ENCODE measurements at regions not wholly inside any gene's neighbourhood (a gene's known extent, or its start where the extent isn't known, plus 50 kb on each side); places are given as distances from the start of the nearest gene placed in this dataset.
"Not testable (repeated sequence)": the region's sequence is repeated elsewhere in the genome, so short reads cannot be mapped to it uniquely, and the experiment has no call there.

DNA sequence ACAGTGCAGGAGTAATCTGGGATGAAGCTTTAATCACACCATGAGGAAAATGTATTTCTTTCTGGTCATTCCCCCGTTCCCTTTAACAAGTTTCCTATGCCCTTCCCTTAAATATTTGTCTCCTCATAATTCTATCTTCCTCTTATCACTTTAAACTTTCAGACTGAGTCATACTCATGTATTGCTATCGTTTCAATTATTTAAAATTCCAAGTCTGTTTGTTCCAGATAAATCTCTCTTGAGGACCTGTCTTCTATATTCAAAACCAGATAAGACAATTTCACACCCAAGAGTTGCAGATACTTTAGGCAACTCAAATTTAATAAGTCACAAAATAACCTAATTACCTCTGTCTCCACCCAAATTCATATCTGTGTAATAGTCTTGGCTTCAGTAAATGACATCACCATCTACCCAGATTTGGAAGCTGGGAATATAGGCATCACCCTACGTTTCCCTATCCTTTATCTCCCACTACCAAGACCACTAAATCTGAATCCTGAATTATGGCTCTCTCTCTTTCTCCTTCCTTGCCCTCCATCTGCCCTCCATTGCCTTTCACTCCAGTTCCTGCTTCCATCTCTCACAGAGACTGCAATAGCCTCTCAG lies 220.1 kb downstream of the PYDC2 start:
- no peak for TF ChIP-seq CTCF (IDR thresholded peaks at IDR 0.05; ENCODE audit: low read depth, low read length)
- no peaks in the 10 kb centered on the region for H3K9me3 ChIP-seq (ENCODE audit: low read depth)
- no peaks in the 10 kb centered on the region for H3K4me1 ChIP-seq (ENCODE audit: low read depth)
- no peak overlapping the region for H3K27ac ChIP-seq
- DNase-seq (ENCODE audit: low read depth in 1 of 2, low spot score in 1 of 2): no peak
- no peak overlapping the region for H3K4me3 ChIP-seq
- no peaks in the 10 kb centered on the region for H3K27me3 ChIP-seq
- no peaks in the 10 kb centered on the region for H3K36me3 ChIP-seq

DNA sequence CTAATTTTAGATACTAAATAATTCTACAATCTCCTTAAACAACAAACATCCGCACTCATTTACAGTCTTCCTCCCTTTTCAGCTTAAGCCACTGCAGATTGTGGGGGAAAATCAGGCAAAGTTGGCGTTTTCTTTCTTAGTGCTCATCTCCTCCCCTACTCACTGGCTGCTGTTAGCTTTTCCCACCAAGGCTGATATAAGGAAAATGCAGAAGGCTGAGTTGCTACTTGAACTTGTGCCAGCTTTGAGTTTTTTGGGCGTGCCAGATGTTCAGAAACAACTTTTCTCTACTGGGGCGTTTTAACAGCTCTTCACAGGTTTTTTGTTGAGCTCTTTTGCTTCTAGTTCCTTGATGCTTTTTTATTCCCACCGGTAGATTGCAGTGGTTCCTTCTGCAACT lies 222.0 kb downstream of the PYDC2 start:
- DNase-seq (ENCODE audit: low read depth in 1 of 2, low spot score in 1 of 2): no peak
- H3K4me3 ChIP-seq: no peak overlapping the region
- no peak for TF ChIP-seq CTCF (IDR thresholded peaks at IDR 0.05; ENCODE audit: low read depth, low read length)
- H3K9me3 ChIP-seq (ENCODE audit: low read depth): no peaks in the 10 kb centered on the region
- H3K27me3 ChIP-seq: no peaks in the 10 kb centered on the region
- no peaks in the 10 kb centered on the region for H3K36me3 ChIP-seq
- H3K4me1 ChIP-seq (ENCODE audit: low read depth): peaks cover 8% of the 10 kb centered on the region
- H3K27ac ChIP-seq: no peak overlapping the region

- Histone ChIP-seq H3K27ac (peak overlapping the region; percentile 63), H3K4me1 (ENCODE audit: low read depth) (peaks cover 8% of the 10 kb centered on the region), H3K36me3 (no peaks in the 10 kb centered on the region), H3K9me3 (ENCODE audit: low read depth) (no peaks in the 10 kb centered on the region), H3K27me3 (no peaks in the 10 kb centered on the region), H3K4me3 (no peak overlapping the region)
- TF ChIP-seq CTCF (IDR thresholded peaks at IDR 0.05; ENCODE audit: low read depth, low read length): no peak
- peak in 1 of 2 donors; percentile 58 for DNase-seq (ENCODE audit: low read depth in 1 of 2, low spot score in 1 of 2)
Measured at GRCh38 chr3:191686626-191687025, 225.7 kb downstream of the PYDC2 start.

DNA sequence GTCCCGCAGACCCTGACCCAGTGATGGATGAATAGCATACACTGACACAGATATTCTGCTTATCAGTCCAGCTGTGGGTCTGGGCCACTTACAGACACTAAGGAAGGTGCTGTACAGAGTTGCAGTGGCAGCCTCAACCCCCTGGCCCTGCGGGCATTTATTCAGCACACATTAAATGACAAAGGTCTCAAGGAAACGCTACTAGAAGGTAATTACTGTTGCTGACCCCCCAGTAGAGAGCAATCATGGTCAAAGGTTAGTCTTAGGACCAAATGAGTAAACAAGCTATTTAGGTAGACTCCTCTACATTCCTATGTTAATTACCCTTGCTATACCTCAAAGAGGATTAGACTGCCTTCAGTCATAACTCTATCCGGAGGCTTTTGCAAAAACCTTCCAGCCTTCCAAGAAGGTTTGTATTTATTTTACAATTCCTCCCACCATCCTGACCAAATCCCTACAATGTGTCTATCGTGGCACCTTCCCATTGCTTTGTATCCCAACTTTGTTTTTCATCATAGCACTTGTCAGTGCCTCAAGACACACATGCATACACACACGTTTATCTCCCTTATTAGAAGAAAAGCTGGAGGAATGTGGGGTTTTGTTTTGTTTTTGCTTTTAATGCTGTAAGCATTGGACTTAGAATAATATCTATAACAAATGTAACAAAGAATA lies 227.9 kb downstream of the PYDC2 start:
- no peak for TF ChIP-seq CTCF (IDR thresholded peaks at IDR 0.05; ENCODE audit: low read depth, low read length)
- Histone ChIP-seq H3K4me1 (ENCODE audit: low read depth) (peaks cover 8% of the 10 kb centered on the region), H3K36me3 (no peaks in the 10 kb centered on the region), H3K27ac (no peak overlapping the region), H3K4me3 (no peak overlapping the region), H3K27me3 (no peaks in the 10 kb centered on the region), H3K9me3 (ENCODE audit: low read depth) (no peaks in the 10 kb centered on the region)
- DNase-seq (ENCODE audit: low read depth in 1 of 2, low spot score in 1 of 2): no peak

DNA sequence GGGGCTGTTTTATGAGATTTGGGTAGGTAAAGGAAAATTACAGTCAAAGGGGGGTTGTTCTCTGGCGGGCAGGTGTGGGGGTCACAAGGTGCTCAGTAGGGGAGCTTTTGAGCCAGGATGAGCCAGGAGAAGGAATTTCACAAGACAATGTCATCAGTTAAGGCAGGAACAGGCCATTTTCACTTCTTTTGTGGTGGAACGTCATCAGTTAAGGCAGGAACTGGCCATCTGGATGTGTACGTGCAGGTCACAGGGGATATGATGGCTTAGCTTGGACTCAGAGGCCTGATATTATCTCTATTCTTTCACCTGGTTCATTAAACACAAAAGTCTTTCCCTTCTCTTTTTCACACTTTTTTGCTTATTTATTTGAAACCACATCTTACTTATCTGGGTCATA lies 230.2 kb downstream of the PYDC2 start:
- not testable (repeated sequence) for H3K36me3 ChIP-seq; H3K27ac ChIP-seq; H3K4me3 ChIP-seq; H3K27me3 ChIP-seq; H3K9me3 ChIP-seq (ENCODE audit: low read depth); DNase-seq (ENCODE audit: low read depth in 1 of 2, low spot score in 1 of 2); H3K4me1 ChIP-seq (ENCODE audit: low read depth)

- DNase-seq (ENCODE audit: low read depth in 1 of 2, low spot score in 1 of 2): no peak
- no peaks in the 10 kb centered on the region for H3K4me1 ChIP-seq (ENCODE audit: low read depth)
- no peak overlapping the region for H3K27ac ChIP-seq
- H3K9me3 ChIP-seq (ENCODE audit: low read depth): no peaks in the 10 kb centered on the region
- no peaks in the 10 kb centered on the region for H3K36me3 ChIP-seq
- TF ChIP-seq CTCF (IDR thresholded peaks at IDR 0.05; ENCODE audit: low read depth, low read length): no peak
- H3K27me3 ChIP-seq: no peaks in the 10 kb centered on the region
- no peak overlapping the region for H3K4me3 ChIP-seq
Measured at GRCh38 chr3:191695131-191695814, 234.3 kb downstream of the PYDC2 start.
